HG03060 (cell line): ENCODE measurements at regions not wholly inside any gene's neighbourhood (a gene's known extent, or its start where the extent isn't known, plus 50 kb on each side); places are given as distances from the start of the nearest gene placed in this dataset.
"Not testable (repeated sequence)": the region's sequence is repeated elsewhere in the genome, so short reads cannot be mapped to it uniquely, and the experiment has no call there.

Source experiments
- ATAC-seq: cut with Tn5 transposase; IDR thresholded peaks from one replicate; pipeline ENCODE4 v1.9.1; 2021; ENCODE audit warnings: low read depth, moderate number of reproducible peaks; ENCODE audit not compliant: unreplicated experiment

DNA sequence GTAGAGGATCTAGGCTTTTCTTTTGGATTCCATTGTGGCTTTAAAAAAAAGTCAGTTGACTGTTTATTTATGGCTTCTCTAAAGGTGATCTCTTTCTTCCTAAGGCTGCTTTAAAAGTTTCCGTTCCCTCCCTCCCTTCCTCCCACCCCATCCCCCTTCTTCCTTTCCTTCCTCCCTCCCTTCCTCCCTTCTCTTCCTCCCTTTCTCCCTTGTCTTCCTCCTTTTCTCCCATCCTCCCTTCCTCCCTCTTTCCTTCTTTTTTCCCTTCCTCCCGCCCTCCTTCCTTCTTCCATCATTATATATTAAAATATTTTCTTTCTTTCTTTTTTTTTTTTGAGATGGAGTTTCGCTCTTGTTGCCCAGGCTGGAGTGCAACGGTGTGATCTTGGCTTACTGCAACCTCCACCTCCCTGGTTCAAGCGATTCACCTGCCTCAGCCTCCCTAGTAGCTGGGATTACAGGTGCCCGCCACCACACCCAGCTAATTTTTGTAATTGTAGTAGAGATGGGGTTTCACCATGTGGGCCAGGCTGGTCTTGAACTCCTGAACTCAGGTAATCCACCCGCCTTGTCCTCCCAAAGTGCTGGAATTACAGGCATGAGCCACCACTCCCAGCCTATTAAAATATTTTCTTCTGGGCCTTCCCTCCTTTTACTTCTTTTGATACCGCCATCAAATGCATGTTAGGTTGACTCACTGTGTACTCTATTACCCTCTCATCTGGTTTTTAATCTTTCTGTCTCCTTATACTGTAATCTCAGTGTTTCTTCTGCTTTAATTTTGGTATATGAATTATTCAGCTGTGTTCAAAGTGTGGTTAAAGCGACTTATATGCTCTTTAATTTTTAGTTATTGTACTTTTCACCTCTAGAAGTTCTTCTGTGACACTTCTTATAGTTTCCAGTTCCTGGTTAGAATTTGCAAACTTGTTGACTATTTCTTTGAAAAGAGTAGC is 59.2 kb upstream of the ATP5PO start:
- ATAC-seq = no peak

DNA sequence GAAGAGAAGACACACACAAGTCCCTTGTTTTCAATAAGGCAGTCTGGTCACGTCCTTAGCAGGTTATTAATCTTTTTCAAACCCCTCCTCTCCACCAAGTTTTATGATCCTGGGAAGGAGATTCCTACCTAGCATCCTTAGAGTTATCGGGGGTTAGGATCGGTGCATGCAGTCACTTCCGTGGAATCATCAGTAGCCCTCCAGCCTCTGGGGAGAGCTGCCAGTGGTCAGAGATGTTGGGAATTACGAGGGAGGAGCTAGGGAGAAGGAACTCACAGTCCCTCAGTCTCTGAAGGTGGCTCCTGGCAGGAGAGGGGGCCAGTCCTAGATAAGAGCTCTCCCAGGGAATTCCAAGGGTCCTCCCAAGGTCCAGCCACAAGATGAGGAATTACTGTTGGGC is 57.7 kb upstream of the ATP5PO start:
- ATAC-seq = no peak

- no peak for ATAC-seq
Observed at GRCh38 chr21:33972539-33972938, 56.9 kb upstream of the ATP5PO start.

DNA sequence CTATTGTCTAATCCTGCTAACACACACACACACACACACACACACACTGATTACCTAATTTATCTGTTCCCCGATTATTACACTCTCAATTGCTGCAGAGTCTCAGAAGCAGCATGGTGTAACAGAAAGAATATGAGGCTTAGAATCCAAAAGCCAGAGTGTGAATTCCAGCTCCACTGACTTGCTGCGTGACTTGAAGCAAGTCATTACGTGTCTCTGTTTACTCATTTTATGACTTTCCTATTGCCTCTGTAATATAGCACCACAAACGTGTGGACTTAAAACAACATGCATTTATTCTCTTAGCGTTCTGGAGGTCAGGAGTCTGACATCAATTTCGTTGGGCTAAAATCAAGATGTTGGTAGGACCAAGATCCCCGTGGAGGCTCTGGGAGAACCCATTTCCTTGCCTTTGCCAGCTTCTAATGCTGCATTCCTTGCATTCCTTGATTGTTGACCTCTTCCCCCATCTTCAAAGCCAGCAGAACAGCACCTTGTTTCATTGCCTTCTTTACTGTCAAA is 55.9 kb upstream of the ATP5PO start:
- no peak for ATAC-seq

DNA sequence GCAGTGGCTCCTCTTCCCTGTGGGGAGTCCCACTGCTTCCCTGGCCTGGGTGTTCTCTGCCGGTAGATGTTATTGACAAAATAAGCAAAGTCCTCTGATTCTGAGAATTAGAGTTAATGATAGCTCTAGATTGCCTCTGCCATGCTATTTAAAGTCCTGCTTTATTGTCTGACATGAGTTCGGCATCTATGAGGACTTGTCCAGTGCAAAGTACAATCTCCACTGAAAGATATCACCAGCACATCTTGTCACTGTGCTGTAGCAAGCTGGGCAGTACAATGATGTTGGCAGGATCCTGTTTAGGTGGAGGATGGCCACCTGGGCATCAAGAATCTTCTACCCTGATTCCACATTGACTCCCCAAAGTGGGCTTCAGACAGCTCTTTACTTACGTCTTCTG is 54.0 kb upstream of the ATP5PO start:
- ATAC-seq = no peak

DNA sequence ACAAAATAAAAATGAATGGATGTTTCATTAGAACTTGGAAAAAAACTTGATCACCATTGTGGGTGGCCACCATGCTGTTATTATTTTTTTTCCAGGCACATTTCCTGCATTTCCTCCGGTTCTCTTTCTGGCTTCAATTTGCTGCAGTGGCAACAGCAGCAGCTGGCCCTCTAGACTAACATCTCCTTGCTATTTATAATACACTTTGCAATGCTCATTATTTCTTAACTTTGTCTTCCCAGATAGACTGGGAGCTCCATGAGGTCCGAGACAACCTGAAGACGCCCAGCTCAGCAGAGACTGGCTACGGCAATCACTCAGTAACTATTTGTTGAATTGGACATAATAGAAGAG is 53.4 kb upstream of the ATP5PO start:
- ATAC-seq = no peak

- ATAC-seq = no peak
Observed at GRCh38 chr21:33968080-33968994, 52.7 kb upstream of the ATP5PO start.

- ATAC-seq = no peak
Observed at GRCh38 chr21:33967086-33967571, 51.5 kb upstream of the ATP5PO start.

DNA sequence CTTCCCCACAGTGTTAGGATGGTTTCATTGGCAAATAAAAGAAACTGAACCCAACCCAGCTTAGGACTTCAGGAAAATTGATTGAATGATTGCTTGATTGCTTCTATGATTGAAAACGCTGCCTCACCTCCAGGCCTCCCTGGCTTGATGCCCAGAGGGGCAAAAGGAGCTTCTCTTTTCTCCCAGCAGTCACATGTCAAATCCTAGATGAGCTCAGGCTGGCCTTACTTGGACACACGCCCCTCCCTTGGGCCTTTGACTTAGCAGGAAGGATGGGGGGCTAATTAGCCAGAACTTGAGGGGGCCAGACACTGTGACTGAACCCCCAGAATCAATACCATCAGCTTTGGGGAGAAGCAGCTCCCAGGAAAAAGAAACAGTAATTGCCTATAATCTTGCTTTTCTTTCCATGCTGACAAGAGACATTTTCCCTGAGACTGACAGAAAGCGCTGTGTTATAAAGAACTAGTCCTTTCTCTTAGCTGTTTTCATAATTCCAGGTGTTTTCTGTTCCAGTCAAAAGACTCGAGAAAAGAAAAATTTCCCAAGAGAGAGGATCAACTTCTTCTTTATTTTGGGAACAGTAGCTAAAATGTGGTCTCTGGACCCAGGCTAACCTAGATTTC is 50.8 kb upstream of the ATP5PO start:
- no peak for ATAC-seq

DNA sequence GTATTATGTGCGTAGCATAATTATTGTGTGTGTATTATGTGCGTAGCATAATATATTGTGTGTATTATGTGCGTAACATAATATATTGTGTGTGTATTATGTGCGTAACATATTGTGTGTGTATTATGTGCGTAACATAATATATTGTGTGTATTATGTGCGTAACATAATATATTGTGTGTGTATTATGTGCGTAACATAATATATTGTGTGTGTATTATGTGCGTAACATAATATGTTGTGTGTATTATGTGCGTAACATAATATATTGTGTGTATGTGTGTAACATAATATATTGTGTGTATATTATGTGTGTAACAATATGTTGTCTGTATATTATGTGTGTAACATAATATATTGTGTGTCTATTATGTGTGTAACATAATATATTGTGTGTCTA is 50.1 kb upstream of the ATP5PO start:
- not testable (repeated sequence) for ATAC-seq
